ENCODE measurements at regions not wholly inside any gene's neighbourhood (a gene's known extent, or its start where the extent isn't known, plus 50 kb on each side); places are given as distances from the start of the nearest gene placed in this dataset.

DNA sequence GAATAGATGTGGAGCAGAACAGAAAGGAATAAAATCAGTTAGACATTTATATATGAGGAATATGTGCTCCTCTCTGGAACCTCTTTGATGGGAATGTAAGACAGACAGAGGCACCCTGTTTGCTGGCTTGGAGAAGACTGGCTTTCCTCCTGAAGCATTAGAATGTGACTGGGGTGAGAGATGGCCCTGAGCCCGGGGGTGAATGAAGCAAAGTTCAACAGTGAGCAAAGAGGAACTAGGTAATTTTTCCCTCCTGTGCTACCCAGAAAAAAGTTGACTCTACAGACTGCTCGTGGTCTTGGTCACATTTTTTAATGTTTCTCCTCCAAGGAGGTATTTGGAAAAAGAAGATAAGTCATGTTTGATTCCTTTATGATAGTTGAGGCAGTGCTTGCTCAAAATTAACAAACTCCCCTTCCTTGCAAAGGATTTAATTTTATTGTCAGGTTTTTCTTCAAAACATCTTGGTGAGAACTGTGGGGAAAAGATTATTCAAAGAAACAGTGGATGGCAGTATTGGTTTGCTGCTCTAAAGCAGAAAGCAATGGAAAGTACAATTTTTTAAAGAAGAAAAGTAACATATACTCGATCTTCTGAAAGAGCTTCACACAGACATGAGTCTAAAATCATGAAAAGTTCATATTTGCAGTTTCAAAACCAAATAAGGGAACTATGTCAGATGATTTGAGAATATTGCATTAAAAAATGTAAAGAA, 370.4 kb upstream of the CDIN1 start:
- DNase-seq = no peak

GRCh38 chr15:36210426-36210825, 369.0 kb upstream of the CDIN1 start:
- DNase-seq = no peak

- DNase-seq = no peak
Measured at GRCh38 chr15:36218322-36218721, 361.1 kb upstream of the CDIN1 start.

DNA sequence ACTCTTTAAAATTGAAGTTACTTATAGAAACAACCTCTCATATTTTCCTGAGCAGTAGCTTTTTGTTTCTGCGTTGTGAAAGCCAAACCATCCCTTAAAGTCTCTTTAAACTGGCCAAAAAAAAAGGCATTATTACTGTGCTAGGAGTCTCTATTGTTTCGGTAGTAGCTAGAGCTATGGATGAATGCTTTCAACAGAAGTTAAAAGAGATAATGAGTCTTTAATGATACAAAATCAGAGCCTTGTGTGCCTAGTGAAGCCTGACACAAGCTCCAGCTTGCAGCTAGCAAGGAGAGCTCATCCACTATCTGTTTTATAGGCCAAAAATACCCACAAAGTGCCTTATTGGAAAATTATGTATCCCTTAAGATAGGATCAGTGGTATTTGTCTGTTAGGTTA, 360.4 kb upstream of the CDIN1 start:
- DNase-seq = no peak

GRCh38 chr15:36221992-36222391, 357.4 kb upstream of the CDIN1 start:
- DNase-seq = no peak

GRCh38 chr15:36230776-36231175, 348.6 kb upstream of the CDIN1 start:
- DNase-seq = no peak

GRCh38 chr15:36232491-36232890, 346.9 kb upstream of the CDIN1 start:
- DNase-seq = no peak

- DNase-seq = no peak
Measured at GRCh38 chr15:36234743-36235142, 344.7 kb upstream of the CDIN1 start.

GRCh38 chr15:36235173-36235572, 344.3 kb upstream of the CDIN1 start:
- DNase-seq = no peak

DNA sequence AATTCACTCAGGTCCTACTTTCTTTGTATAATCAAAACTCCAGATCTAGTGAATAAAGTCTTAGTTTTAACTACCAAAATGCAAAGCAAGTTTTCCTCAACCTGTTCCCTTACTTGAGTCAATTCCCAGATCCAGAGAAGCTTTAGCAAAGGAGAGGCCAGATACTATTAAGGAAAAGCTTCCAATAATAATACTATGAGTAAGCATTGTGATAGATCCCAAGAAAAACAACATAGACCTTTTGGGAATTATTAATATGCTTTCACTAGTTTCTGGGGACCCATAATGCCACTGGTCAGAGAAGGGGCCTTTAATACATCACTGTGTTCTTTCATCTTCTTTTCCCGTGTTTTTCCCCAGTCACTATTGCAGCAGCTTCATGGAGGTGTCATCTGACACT, 339.9 kb upstream of the CDIN1 start:
- no peak for DNase-seq

- DNase-seq = no peak
Measured at GRCh38 chr15:36251450-36251849, 328.0 kb upstream of the CDIN1 start.

GRCh38 chr15:36252146-36252711, 327.2 kb upstream of the CDIN1 start:
- no peak for DNase-seq

DNA sequence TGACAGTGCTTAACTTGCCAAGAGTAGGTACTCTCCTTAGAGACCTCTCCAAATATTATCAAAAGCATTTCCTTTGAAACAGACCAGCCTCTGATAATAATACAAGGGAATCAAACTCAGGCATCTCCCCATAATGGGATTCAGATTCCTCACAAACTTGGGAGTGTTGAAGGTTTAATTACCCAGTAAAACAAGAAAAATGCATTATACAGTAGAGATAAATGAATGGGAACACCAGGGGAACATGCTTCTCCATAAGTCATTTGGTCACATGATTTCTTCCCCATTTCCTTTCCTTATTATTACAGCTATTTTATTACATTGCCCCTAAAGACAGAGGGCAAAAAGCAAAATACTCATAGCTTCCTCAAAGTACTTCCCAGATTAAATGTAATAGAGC, 325.0 kb upstream of the CDIN1 start:
- no peak for DNase-seq

DNA sequence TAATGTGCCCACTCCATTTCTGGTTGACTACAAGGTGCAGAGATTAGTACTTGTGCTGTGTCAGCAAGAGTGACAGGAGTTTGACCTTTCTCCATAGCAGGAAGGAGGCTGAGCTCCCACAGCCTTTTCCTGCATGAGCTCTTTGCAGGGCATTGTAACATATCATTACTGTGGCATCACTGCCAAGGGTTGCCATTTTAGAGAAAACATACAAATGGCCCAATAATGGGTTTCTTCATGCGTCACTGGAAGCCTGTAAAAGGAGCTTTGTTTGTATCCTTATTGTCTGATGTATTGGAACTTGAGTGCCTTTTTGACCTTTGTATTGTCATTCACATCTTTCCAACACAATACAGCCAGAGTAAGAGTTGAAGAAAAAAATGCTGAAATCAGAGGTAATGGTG, 323.0 kb upstream of the CDIN1 start:
- DNase-seq = no peak

DNA sequence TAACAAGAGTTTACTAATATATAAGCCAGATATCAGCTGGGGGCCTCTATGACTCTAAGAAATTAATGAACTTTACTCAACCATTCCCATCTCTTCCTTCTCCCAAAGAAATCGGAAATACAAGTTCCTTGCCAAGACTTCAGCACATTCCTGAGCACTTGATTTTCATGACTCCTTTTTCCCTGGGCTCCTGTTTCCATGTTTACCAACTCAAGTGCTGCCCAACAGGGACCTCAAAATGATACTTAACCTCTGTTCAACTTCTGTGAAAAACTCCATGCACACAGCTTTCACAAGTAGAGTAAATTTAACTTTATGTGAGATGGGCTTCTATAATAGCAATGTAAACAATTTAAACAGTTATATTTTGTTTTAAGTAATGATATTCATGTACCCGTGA, 315.8 kb upstream of the CDIN1 start:
- DNase-seq = no peak

- no peak for DNase-seq
Measured at GRCh38 chr15:36265422-36265821, 314.0 kb upstream of the CDIN1 start.

- no peak for DNase-seq
Measured at GRCh38 chr15:36271048-36271447, 308.4 kb upstream of the CDIN1 start.

DNA sequence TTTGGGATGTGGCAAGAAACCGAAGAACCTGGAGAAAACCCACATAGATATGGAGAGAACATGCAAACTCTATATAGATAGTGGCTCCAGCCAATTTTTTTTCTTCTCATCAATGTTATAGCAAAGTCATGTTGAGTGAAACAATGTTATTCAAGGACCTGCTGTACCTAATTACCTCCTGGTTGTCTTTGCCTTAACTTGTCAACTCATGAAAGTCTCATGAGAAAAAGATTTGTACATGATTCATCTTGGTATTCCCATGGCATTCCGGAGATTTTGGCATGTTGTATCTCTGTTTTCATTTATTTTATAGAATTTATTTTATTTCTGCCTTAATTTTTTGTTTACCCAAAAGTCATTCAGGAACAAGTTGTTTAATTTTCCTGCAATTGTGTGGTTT, 303.8 kb upstream of the CDIN1 start:
- DNase-seq = no peak

DNA sequence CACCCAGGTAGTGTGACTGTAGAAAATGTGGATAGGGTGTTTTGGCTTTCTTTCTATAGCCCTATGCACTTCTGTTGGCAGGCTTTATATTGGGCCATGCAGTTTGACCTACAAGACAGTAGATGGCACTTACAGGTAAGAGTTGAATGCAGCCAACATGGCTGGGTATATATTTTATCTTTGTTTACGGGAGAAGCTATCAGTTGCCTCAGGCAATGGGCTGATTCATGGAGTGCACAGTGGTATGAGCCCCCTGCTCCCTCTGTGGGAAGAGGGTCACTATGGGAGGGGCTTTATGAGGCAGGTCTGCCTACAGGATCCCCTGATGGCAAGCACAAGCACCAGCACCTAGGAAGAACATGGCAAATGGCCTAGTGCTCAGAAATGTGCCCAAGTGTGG, 301.2 kb upstream of the CDIN1 start:
- no peak for DNase-seq

- DNase-seq = no peak
Measured at GRCh38 chr15:36282821-36283220, 296.6 kb upstream of the CDIN1 start.

DNA sequence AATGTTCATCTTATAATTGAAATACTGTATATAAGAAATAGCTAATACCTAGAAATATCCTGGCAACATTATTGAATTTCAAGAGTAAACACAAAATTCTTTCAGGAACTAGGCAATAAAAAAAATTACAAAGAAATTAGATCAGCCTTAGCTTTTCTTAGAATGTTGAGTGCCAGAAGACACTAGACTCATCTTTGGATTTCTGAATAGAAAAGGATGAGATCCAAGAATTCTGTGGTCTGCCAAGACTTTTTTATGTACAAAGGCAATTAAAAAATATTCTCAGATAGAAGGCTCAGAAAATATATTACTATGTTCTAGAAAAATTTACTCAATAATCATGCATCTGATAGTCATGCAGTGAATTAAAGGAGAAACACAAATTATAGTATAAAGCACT, 294.5 kb upstream of the CDIN1 start:
- DNase-seq = no peak

- DNase-seq = no peak
Measured at GRCh38 chr15:36291501-36291900, 287.9 kb upstream of the CDIN1 start.

GRCh38 chr15:36294359-36294758, 285.1 kb upstream of the CDIN1 start:
- DNase-seq = no peak

DNA sequence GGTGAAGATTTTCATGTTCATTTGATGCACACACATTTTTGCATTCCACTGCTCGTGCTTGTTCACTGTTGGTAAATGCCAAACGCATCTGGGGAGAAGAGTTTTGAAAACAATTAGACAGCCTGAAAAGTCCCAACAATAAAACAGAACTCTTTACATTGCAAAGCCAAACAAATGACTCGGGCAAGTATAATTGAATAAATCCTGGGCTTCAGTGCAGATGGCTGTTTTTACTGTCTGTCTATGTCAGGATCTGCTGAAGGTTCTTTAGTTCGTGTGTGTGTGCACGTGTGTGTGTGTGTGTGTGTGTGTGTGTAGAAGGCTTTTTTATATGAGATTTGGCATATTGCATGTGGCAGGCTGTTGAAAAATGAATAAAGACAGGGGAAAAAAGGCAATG, 277.5 kb upstream of the CDIN1 start:
- DNase-seq = no peak

GRCh38 chr15:36313021-36313420, 266.4 kb upstream of the CDIN1 start:
- no peak for DNase-seq

Data from GOT3 (cell line).